DMS53 treated with DMSO at 0.1 percent for 48 hours (cell line): ENCODE measurements at regions not wholly inside any gene's neighbourhood (a gene's known extent, or its start where the extent isn't known, plus 50 kb on each side); places are given as distances from the start of the nearest gene placed in this dataset.

Experiments used
- DNase-seq: peaks from one replicate; lab custom pipeline; 2025; ENCODE audit not compliant: unreplicated experiment; lab: John Stamatoyannopoulos, UW

DNA sequence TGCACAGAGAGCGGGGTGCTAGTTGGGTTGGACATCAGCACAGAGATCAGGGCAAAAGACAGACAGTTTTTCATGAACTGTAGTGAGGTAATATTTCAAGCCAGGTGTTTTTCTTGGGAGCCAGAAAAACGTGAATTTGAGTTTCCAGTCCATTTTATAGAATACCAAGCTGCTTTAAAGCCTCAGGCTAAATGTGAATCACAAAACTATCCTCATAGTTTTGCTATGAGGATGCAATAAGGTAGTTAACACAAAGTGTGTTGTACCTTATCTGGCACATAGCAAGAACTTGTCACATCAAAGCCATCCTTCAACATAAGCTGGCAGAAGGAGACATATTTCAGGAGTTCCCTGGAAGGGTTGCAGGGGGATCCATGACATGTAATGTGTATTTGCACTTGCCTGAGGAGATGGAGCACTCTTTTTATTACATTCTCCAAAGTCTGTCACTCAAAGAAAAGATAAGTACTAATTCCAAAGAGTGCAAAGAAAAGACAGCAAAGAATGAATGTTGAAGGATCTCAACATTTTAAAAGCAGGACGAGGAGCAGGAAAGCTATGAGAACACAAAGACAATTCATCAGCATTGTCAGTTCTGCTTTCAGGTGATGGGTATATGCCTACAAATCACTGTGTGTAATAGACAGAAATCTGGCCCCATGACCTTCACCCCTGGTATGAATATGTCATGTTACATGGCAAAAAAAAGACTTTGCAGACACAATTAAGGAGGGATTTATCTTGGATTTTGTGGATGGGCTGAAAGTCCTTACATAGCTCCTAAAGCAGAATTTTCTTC is 1046.4 kb downstream of the NTRK3 start:
- no peak for DNase-seq

DNA sequence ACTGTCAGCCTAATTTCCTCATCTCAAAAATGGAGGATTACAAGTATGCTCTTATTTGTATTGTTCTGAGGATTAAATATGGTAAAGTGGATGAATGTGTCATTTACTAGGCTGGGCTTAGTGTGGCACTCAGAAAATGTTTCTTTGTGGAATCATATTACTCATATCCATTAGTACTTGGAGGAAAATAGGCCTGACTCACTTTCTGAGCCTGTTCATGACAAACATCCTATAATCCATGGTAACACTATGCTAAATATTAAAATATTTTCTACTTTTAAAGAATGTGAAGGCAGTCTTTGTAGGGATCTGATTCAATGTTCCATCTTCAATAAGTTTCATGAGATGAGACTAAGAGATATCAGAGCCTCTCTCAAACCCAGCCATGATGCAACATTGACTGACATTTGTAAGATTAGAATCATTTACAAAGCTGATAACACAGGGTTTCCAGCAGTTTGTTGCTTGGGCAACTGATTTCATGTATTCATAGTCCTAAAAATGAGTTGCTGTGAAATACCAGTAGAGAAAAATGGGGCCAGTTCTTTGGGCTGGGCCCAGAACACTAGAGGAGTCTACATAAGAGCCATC is 1048.5 kb downstream of the NTRK3 start:
- DNase-seq = no peak

DNA sequence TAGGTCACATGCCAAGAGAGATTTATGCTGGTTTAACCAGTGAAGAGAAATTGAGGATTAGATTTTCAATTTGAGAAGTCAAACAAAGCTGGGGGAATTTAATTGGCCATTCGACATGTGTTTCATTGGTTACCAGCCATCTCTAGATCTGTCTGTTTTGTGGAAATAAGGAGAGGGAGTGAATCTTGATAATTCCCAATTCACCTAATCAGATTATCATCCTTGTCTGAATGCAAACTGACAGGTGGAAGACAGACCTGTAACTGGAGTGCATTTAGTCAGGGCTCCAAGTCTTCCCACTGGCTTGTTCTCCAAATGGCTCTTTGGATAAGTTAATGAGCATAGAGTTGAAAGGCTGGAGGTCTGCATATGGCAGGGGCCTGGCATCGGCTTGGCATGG is 1049.3 kb downstream of the NTRK3 start:
- DNase-seq = no peak

DNA sequence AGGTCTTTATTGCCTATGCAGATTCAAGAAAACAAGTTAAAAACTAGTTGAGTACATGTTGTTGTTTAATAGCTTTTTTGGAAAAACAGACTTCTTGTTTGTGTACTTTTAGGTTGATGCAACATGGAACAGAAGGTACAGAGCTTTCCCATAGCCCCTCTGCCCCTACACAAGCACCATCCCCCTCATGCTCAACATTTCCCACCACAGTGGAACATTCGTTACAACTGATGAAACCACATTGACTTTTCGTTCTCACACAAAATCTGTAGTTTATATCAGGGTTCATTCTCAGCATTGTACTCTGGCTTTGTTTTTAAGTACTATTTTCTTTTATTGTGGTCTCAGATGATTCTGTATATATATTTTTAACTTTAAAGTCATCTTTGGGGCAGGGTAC is 1054.6 kb downstream of the NTRK3 start:
- DNase-seq = no peak

DNA sequence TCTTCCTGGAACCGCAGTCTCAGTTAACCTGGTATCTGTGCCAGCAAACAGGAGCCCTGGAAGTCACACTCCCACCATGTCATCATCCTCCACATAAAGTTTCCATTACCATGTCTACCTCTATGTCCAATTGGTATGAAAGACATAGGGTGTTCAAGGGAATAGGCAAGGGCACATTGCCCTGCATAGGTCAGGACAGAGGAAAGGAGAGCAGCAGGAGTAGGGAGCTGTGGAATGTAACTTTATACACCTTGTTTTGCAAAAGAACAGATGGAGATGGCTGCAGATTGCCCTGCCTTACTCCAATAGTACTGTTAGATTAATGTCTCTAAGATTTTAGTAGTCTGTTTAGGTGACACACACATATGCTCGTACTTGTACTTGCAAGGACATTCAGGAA is 1056.4 kb downstream of the NTRK3 start:
- DNase-seq = no peak

DNA sequence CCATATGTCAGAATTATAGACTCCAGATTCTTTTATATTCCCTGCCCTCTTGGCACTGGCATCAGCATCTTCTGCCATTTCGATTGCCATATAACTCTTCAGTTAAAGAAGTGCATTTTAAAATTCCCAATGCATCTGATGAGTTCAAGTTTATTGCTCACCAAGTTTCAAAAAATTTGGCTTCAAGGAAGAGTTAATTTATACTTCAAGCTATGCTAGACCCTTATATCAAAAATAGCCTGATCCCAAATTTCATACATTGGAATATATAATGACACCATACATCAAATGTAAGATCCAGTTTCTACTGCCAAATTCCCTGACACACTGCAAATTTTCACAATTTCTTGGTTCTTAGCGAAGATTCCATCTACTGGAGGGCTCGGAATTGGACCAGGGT is 1058.6 kb downstream of the NTRK3 start:
- DNase-seq = no peak

DNA sequence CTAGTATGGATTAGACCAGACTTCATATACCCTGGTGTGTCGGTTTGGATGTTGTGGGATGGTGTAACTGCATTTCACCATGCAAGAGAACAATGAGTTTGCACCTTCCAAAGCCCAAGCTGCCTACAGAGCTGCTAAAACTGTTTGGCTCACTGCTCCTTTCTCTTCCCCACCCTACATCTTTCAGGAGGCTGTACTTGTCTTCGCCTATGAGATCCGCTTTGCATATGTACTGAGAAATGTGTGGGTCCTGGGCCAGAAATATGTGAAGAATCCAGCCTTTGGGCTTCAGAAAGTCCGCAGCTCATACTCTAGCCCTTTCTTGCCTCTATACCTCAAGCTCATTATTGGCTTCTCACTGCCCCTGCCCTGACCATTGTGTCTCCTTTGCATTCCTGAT is 1060.0 kb downstream of the NTRK3 start:
- no peak for DNase-seq

DNA sequence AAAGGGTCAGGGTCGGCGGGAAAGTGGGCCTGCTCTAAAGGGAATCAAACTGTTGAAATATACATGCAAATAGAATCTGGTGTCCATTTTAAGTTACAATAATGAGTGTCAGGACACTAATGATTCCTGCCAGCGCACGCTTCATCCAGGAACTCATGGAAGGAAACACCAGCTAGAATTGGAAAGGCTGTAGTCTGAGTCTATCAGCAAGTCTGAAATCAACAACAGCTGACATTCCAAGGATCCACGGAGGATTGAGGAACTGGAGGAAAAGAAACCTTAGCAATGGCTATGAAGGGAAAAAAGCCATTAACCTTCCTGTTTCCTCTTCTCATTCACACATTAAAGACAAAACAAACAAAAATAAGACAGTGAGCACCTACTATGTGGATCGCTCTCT is 1063.1 kb downstream of the NTRK3 start:
- no peak for DNase-seq

DNA sequence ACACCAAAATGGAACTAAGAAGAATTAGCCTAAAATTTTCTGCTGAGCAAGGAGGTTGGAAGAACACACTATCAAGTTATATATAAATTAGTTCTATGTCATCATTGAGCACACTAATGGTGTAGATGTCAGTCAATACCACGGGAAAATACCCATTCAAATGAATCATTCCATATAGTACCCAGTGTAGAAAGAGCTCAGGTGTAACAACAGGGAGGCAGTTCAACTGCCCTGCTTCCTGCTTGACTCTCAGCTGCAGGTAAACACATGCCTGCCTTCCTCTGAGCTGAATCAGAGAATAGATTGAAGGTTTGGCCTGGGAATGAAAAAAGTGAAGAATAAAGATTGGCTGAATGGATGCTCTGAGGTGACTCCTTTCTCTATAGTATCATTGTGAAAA is 1088.0 kb downstream of the AGBL1 start:
- DNase-seq = no peak

DNA sequence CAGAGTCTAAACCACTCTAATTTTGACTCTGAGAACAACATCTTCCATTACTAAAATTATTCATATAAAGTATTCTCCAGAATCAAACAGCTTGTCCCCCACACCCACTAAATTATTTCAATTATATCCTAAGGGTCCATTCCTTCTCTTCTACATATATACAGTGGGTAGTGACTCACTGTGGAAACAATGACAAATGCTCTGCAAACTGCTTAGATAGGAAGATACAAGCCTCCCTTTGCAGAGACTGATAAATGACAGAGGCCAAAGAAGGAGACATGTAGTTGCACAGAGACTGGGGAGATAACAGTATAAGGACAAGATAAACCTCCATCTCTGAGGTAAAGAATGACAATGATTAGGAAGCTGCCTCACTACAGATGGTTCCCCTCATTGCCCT is 1087.4 kb downstream of the AGBL1 start:
- no peak for DNase-seq

DNA sequence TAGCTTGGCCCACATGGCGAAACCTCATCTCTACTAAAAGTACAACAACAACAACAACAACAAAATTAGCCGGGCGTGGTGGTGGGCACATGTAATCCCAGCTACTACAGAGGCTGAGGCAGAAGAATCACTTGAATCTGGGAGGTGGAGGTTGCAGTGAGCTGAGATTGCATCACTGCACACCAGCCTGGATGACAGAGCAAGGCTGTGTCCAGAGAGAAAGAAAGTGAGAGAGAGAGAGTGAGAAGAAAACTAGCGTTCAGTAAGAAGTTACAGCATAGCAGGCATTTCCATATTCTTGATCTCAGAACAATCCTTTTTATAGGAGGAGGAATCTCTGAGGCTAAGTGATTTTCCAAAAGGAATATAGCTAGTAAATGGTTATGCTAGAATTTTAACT is 1076.1 kb downstream of the AGBL1 start:
- no peak for DNase-seq

DNA sequence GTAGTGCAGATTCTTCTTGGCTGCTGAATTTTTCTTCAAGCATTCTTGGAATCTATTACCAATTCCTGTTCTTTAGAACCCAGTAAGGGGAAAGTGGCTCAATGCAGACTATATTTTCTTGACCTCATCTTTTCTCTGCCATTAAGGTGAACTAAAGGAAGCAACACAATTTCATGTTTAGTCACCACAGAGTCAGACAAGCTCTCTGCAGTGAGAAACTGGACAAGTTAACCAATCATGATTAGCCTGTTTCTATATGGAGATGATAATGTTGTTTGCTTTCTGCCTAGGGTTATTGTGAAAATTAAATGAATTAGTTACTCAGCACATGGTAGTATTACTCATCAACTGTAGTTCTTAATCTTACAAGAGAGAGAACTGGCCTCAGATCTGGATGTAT is 1075.1 kb downstream of the AGBL1 start:
- DNase-seq = no peak

DNA sequence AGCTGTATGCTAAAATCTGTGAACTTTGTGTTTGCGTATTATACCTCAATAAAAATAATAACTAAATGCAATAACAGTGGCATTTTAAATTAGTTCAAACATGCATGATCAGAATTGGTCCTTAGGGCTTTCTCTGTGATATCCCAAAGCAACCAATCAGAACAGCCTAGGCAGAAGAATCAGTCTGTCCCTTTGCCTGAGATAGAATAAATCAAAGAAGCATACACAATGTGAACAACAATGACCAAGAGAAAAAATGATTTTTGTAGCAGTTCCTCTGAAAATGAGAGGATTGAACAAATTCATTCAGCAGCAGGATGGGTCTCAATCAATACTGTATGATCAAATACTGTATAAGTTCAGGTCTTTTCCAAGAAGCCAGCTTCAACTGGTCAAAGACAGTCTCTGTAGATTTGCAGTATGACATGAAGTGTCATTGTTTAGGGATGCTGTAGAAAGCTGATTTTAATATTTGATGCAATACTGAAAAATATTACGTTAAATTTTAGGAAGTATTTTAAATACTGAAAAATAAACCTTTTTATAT is 1071.6 kb downstream of the AGBL1 start:
- no peak for DNase-seq

DNA sequence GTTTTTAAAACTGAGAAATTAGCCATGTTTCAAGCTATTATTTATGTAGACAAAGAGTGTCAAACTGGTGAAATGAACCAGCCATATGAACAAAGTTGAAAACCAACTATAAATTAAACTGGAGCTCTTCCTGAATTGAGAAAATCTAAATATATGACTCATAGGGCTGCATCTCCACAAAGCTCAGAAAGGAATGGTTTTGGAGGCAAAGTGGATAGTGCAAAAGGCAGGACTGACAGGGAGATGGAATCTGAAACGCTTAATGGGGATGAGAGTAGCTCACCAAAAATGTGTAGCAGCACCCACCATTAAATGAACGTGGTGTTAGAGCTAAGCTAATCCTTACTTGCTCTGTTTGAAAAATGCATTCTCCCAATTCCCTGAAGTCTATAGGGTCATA is 1066.0 kb downstream of the AGBL1 start:
- no peak for DNase-seq

DNA sequence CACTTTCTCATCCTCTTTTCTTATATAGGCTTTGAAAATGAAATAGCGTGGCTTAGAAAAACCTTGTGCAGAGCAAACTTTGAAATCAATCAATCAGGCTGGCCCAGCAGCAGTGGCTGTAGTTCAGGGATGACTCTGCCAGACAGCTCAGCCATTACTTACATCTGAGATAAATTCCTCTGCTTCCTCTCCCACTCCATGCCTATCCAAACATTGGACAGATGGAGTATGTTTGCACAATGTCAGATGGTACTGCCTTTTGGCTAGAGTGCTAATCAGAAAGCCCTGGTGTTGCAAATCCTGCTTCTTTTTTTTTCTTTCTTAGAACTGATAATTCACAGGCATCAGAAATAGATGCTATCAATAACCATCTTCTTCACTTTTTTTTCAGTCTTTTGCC is 1065.1 kb downstream of the AGBL1 start:
- DNase-seq = peak; percentile 2

DNA sequence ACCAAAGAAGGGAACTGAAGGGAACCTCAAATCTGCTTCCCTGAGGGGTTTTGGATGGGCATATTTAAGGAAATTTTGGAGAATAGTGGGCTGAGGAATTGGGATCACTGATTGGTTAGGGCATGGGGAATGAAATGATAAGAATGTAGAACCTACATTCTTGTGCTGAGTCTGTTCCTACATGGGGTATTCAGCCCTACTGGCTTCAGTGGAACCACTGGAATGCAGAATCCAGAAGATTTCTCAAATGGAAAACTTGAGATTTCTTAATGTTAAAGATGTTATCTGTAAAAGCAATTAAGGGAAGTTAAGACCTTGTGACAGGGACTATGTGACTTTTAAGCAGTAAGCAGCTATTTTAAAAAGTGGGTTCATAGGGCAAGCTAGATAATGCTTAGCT is 1062.4 kb downstream of the AGBL1 start:
- DNase-seq = no peak

DNA sequence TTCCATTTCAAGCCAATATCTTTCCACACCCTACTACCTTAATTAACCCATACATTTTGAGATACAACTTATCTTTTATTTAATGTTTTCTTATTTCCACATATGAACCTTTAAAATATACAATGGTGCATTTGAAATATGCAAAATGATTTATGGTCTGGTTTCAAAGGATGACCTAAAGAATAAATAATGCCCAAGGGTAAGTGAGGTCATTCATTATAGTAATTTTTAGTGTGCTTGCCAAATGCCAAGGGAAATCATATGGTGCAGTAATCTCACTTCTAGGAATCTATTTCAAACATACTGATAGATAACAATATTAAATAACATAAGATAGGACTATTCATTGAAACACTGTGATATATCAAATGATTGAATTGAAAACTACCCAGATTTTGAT is 1055.4 kb downstream of the AGBL1 start:
- no peak for DNase-seq

DNA sequence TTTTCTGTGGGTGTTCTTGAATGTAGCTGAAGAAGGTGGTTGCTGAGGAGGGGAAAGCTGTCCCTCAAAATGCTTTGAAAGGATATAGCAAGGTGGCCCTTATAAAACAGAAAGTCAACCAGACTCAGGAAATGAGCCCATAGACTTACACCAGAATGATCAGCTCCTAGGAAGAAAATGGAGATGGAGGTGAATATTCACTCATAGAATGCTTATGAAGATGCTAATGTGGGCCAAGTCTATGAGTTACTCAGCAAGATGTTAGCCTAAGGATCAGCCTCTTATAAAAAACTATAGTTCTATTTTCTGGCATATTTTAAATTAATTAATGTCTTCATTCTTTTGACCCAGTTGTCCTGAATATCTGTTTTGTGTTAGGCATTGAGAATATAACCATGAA is 1054.0 kb downstream of the AGBL1 start:
- no peak for DNase-seq

DNA sequence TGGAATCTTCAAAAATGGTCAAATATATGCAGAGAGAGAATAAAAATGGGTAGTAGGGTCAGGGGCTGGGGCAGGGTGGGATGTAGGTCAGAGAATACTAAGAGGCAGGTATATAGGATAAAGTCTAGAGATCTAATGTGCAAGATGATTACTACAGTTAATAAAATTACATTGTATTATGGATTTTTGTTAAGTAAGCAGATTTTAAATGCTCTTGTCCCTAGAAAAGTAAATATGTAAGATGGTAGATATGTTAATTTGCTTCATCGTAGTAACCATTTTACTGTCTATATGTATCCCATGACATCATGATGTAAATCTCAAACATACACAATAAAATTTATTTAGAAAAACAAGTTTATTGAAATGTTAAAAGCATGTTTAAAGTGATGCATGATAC is 1051.4 kb downstream of the AGBL1 start:
- no peak for DNase-seq

DNA sequence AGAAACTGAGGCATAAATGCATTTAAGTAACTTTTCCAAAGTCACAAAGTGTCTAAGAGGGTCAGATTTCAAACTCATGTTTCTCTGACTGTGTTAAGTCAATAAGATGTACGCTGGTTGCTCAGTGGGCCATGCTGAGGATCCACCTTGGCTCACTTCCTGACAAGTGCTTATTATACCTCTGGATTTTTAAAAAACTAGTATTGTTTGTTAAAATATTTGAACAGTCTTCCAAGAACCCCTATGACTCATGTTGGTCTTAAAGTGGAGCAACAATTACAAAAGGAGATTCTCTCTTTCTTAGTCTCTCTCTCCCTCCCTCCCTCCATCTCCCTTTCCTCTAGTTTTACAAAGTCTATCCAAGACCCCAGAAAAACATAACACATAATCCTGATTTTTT is 1050.2 kb downstream of the AGBL1 start:
- no peak for DNase-seq

DNA sequence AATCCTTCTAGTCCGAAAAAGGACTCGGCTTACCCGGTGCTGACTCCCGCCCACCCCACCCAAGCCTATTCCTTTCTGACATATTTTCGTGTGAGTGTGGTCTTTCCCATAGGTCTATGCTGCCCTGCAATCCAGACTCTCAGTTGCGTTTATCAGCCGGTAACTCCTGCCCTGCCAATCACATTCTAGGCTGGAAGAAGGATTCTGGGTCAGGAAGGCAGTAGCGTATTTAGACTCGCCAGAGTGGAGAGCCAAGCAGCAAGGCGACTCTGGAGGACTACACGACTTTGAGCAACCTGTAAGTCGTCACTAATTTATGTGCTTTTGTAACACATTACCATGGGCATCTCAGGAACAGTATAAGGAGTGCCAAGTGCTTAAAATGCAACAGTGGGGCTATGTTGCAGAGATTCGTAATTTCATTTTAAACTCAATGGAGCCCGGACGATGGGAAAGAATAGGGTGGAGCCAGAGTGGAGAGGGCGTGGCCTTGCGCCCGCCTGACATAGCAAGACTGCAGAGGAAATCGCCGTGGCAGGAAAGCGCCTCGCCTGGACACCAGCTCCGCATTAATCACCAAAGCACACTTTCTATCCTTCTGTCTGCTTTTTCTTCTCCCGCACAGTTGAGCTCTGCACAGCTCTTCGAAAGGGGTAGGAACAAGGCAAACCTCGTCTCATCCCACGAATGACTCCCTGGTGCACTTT is 1044.2 kb downstream of the AGBL1 start:
- DNase-seq = no peak

DNA sequence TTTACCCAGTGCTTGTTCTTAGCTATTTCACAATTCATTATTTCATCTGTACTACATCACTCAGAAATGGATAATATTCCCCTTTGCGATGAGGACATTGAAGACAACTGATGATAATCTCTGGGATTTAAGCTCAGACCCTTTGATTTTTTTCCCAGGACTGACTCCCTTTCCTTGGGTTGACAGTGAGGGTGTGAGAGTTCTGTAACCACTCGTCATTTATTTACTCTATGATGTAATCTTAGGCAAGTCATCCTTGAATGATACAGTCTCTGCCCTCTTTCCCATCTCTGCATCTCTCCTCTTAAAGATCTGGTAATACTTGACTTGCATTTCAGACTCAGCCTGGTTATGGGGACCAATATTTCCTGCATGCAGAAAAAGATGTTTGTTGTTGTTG is 1041.7 kb downstream of the AGBL1 start:
- peak; percentile 2 for DNase-seq
